ENCODE measurements at regions not wholly inside any gene's neighbourhood (a gene's known extent, or its start where the extent isn't known, plus 50 kb on each side); places are given as distances from the start of the nearest gene placed in this dataset.
"Not testable (repeated sequence)": the region's sequence is repeated elsewhere in the genome, so short reads cannot be mapped to it uniquely, and the experiment has no call there.

- not testable (repeated sequence) for TF ChIP-seq POLR2A, CTCF (IDR thresholded peaks at IDR 0.05)
Observed at GRCh38 chr4:127515259-127515658, 117.5 kb upstream of the INTU start.
